ENCODE measurements at regions not wholly inside any gene's neighbourhood (a gene's known extent, or its start where the extent isn't known, plus 50 kb on each side); places are given as distances from the start of the nearest gene placed in this dataset.

DNA sequence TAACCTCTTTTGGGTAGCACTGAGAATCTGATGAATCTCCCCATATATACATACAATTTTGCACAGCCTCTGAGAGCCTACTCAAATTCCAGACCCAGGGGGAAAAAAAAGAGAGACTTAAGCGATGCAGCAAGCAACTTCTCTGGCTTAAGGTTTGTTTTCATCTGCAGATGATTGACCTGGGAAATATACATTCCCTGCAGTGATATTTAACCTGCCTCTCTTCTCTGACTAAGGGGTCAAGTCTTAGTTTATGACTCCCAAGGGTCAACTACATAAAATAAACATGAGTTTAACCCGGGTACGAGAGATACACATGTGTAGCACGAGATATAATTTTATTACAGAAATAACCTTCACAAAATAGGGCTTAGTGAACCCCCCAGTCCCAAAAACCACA, 737.8 kb downstream of the TUSC7 start:
- DNase-seq (ENCODE audit: low read depth), result no peak

DNA sequence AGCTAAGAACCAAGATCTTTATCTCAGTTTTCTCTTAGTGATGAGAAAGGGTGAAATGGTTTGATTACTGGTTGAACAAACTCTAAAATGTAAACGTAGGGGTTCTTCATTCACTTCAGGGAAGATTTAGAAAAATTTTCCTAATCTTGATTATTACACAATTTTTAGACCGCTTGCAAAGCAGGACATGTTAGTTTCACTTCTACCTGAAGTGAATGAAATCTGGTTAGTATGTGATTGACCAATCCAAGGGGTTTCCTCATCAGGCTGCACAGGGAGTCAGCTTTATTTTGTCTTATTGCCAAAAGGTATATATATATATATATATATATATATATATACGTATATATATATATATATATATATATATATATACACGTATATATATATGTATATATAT, 740.4 kb downstream of the TUSC7 start:
- DNase-seq (ENCODE audit: low read depth), result no peak

DNA sequence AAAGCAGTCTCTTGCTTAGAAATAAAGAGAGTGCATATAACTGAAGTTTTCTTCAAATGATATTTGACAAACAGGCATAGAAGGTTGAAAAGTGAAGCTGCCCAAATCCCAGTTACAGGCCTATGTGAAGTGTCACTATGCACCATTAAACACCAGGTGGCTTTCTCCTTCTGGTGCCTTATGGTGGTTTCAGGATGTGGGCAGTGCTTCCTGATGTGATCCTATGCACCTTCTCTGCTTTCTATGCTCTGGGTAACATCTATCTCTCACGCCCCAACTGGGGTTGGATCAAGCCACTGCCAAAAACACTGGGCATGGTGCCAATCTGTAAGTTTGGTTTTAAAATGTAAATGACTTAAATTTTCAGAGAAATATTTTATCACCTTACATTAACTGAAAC, 744.7 kb downstream of the TUSC7 start:
- DNase-seq (ENCODE audit: low read depth), result no peak

DNA sequence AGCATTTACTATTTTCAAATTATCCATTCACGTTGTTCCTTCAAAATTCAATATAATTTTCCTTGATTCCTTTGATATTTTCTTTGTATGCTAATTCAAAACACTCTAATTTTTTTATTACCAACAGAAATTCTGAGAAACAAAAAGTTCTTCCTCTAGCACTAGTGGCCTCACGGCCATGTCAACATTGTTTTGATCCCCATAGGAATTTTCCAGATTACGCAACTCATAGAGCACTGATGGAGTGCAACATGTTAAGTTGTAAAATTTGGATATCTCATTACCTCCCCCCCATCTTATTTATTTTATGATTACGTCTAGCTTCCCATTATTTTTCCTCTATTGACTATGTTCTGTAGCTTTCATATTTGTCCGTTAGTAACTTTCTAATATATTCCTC, 745.3 kb downstream of the TUSC7 start:
- DNase-seq (ENCODE audit: low read depth), result no peak

DNA sequence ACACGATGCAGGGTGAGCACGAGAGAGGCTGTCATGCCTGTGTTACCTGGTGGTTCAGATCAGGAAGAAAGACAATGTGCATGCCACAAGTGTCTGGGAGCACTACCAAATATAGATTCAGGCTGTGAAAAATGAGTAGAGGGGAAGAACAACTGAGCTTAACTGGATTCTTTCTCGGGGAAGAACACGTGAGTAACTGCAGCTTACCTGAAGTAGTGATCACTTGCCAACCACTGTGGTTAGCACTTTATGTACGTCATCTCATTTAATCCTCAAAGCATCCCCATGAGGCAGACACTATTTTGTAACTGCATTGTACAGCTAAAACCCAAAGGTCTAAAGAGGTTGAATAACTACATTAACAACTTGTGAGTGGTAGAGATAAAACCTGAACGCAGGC, 746.2 kb downstream of the TUSC7 start:
- no peak for DNase-seq (ENCODE audit: low read depth)

DNA sequence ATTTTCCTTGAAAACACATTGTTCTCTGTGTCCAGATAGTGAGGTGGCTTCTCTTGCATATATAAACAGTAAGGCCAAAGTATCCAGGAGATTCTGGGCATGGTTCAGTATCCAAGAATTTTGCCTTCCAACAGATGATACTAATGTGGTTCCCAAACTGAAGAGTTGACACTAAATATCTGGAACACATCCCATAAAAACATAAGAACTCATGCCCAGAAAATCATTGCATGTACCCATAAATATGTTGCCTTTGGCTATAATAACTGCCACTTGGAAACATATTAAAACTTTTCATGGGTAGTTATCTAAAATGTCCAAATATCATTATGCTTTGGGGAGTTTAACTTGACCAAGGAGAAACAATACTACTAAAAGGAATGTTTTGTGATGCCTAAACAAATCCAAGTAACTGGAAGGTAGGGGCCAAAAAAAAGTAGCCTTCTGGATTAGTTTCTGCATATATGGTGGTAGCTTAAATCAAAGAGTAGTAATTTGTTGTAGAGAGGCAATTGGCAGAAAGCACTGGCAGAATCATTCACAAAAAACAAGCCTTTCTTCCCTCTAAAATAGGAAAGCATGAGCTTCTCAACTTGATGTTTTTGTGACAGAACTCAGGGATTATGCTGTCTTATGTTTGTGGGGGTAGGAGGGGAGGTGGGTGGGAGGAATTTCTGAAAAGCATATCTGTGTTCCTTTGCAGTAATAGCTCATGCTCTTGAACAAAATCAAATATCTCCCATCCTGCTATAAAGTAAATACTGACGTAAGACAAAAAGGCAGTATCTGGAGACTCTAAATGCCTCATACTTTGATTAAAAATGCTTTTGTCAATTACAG, 753.9 kb downstream of the TUSC7 start:
- DNase-seq (ENCODE audit: low read depth), result no peak

DNA sequence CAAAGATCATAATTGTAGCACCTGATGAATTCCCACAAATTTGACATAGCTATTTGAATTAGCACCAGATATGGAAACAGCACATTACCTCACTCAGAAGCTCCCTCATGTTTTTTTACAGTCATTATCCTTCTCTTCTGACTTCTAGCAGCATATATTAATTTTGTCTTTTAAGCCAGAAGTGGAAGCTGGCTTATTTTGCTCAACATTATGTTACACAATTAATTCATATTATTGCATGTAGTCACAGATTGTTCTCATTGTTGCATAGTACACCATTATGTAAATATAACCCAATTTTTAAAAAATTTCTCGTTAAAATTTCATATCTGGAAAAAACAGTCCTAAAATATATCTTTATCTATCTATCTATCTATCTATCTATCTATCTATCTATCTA, 762.3 kb downstream of the TUSC7 start:
- DNase-seq (ENCODE audit: low read depth), result no peak

DNA sequence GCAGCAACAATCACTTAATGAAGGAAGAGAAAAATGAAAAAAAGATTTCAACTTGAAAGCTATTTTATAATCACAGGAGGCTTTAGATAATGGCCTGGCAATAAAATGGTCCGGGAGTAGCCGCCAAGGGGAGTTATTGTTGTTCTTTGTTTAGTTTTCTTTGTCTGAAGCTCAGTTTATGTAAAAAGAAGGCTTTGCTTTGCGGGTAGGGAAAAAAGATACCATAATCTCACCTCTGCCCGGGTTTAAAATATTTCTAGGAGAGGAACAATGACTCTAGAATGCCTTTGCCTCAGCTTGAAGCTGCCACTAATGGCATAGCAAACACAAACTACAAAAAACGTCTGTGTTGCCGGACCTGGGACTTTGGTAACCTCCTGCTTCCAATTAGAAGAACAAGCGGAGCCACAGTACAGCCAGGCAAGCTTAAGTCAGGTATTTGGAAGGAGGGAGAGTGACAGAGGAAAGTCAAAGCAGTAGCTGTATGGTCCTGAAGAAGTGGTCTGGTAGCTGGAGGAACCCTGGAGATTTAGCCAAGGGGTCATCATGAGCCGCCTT, 764.5 kb downstream of the TUSC7 start:
- DNase-seq (ENCODE audit: low read depth), result no peak

DNA sequence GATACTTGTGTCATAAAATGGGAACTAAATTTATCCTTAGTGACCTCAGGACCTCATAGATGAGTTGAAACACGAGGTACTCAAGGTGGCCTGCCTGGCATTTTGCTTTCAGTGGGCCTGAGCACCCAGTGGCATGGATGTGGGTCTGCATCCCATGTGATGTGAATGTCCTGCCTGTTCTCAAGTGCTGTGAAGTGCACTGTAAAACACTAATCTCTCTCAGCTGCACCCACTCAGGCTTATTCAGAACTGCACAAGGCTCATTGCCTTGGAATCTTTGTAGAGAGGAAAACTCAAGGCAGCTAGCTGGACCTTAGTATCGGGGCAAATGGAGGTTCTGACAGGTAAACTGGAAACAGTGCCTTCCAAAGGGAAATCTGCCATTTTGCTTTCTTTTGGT, 767.0 kb downstream of the TUSC7 start:
- DNase-seq (ENCODE audit: low read depth), result no peak

DNA sequence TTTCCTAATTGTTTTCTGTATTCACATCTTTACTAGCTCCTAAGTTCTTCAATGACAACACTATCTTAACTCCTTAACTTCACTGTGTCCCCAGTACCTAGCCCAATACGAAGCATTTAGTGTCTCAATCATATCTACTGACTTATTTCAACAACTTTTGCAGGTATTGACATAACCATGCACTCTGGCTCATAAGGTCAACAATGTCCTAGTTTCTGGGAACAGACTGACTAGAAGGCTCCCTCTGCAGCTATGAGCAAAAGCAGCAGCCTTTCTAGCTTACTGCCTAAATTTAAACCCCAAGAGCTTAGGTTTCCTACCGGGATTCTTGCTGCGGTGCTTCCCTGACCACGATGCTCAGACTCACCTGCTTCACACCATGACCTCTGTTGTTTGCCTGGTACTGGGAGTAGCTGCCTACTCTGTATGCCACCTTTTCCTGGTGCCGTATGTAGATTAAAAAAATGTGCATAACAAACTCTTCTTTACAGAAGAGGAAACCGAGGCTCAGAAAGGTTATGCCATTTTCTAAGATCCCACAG, 767.7 kb downstream of the TUSC7 start:
- DNase-seq (ENCODE audit: low read depth), result no peak

DNA sequence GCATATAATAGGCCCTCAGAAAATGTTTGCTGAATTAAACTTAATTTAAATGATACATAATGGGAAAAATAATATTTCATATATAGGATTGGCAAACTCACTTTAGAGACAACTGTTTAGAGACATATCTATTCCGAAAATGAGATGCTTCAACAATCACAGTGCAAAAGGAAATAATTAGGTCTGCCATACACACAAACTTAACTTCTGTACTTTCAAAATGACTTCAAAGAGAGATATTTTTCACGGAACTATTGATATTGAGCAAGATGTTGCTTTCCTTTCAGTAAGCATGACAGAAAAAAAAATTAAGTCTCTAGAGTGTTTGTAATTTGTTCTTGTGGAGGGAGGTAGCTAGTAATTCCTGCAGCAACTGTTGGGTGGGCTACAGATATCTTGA, 769.5 kb downstream of the TUSC7 start:
- no peak for DNase-seq (ENCODE audit: low read depth)

DNA sequence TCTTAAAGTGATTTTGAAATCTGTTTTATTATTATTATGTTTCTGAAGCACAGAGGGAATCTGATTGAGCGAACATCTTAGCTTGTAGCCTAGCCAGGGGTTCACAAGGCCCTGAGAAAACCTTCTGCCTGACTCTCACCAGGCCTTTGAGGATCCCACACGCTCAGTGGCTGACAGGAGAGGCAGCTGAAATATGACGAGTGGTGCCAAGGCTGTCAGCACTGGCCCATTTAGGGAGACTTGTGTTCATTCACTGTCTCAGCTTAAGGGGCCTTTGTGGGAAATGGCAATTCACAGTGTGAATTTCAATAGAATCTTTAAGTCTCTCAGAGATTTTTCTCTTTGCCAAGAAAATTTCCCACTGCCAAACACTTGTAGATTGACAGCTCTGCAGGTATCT, 770.9 kb downstream of the TUSC7 start:
- DNase-seq (ENCODE audit: low read depth), result no peak

DNA sequence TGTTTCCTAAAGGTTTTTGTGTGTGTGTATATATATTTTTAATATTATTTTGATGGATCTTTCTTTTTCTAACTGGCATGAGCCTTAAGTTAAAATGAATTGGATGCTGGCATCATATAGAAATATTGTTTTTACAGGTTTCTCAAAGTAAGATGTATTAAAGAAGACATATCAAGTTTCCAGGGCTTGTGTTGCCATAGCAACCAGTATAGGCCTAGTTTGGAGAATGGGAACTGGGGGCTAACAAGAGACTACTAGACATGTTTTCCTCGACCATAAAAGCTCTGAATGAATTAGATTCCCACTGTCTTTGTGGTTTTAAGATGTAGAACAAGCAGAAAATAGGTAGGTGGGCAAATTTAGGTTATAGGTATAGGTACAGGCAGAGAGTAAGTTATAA, 771.4 kb downstream of the TUSC7 start:
- no peak for DNase-seq (ENCODE audit: low read depth)

DNA sequence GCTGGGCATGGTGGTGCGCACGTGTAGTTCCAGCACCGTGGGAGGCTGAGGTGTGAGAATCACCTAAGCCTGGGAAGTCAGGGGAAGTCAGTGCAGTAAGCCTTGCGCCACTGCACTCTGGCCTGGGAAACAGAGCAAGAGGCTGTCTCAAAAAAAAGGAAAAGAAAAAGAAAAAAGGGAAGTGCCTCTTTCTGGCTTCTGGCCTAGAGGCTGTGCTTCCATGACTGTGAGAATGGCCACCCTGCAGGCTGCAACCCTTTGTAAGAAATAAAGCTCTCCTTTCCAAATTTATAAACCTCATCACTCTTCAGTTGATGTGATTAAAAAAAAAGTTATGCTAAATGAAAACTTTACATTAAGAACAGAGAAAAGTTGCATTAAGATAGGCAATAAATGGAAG, 774.3 kb downstream of the TUSC7 start:
- no peak for DNase-seq (ENCODE audit: low read depth)

DNA sequence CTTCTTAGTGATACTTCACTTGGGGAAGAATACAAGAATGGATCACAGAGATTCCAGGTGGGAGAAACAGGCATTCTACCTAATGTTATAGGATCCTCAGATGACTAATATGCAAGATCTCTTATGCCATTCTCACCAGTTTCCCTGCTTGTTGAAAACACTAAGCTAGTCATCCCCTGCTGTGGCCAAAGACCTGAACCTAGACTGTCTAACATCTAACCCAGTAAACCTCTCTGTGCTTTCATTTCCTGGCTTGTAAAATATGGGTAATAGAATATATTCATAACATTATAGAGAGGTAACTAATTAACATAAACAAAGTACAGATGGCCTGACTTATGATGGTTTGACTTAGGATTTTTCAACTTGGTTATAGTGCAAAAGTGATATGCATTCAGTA, 776.3 kb downstream of the TUSC7 start:
- DNase-seq (ENCODE audit: low read depth), result no peak

DNA sequence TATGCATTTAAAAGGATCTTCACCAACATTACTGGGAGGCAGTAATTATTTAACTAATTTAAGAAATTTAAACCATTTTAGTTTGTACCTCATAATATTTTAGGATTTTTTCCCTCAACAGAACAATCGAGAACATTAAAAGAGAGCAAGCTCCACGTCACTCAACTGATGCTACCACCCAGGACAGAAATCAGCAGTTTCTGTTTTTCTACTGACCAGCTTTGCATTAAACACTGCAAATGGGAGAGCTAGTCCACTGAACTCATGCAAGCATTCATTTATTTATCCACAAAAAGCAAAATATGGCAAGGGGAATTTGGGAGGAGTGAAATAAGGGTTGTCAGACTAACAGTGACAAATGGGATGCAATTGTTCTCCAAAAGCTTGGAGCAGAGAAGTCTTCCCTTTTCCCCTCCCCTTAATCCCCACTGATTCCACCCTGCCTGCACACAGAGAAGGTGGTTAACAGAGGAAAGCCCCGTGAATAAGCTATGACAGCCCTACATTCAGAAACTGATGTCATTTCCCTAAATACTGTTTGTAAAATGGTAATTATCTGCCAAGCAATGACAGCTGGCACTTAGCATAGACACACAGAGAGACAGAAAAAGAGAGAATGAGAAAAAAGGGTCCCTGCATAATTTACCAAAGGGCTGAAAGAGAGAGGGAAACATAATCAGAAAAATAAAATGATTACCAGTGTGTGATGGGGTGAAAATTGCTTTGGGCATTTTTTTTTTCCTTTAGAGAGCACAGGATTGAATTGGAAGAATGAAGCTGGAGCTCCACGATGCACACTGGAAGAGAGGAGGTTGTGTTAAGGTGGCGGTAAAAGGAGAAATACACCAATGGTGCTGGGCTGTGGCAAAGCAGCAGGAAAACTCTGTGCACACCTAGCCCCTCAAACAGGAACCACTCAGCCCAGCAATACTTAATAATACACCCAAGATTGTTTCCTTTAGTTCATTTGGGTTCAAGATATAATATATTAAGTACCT, 777.4 kb downstream of the TUSC7 start:
- DNase-seq (ENCODE audit: low read depth), result peak; percentile 1

DNA sequence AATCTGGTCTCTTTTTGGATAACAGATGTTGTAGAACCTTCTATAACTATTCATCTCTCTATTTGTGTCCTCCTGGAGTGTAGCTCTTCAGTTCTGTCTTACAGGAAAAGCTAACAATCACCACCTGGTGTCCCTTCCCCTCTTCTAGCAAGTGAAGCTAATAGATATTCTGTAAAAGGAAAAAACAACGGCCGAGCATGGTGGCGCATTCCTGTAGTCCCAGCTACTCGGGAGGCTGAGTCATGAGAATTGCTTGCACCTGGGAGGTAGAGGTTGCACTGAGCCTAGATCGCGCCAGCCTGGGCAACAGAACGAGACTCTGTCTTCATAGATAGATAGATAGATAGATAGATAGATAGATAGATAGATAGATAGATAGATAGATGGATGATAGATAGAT, 779.4 kb downstream of the TUSC7 start:
- no peak for DNase-seq (ENCODE audit: low read depth)

DNA sequence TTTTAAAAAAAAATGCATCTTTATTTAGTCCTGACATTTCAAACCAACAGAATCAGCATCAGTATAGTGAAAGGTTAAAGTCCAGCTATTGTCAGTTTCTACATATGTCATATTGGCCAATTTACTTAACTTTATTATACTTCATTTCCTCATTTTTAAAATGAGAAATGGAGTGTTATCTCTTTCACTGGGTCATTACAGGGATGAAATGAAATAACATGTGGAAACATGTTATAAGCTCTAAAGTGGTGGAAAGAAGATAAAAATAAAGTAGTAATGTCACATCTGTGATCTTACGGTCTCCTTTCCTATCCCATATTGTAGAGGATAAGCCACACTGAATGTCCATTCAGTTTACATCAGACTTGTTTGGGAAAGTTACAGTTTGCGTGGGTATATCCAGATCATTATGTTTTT, 780.1 kb downstream of the TUSC7 start:
- no peak for DNase-seq (ENCODE audit: low read depth)

DNA sequence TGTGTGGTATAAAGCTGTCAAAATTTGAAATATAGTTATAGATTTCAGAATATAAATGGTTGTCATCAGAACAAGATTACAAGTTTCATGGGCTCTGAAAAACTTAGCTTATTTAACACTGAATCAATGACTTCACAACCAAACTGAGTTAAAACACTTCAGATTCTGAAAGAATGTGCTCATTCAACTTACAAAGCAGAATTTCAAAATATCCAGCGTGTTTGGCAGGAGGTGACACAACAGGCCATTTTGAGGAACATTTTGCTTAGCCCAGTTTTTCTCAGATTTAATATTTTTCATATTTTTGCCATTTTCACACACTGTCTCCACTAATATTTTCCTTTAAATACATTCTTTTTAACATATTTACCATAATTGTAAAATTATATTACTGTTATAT, 781.1 kb downstream of the TUSC7 start:
- no peak for DNase-seq (ENCODE audit: low read depth)

DNA sequence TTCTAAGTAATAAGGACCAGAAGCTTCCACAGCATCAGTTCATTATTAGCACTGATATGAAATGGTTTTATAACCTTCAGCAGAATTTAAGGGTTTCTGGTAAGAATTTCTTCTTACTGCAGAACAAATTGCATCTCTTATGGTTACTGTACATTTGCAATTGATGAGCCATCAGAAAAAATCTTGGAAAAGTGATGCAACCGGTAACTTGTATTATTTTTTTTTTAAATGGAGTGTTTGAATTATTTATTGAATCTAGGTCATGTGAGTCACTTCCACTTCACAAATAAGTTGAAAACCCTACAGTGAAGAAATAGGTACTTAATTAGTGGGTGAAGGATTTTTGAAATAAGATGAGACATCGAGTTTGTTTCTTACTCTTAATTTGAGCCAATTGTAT, 786.0 kb downstream of the TUSC7 start:
- no peak for DNase-seq (ENCODE audit: low read depth)

DNA sequence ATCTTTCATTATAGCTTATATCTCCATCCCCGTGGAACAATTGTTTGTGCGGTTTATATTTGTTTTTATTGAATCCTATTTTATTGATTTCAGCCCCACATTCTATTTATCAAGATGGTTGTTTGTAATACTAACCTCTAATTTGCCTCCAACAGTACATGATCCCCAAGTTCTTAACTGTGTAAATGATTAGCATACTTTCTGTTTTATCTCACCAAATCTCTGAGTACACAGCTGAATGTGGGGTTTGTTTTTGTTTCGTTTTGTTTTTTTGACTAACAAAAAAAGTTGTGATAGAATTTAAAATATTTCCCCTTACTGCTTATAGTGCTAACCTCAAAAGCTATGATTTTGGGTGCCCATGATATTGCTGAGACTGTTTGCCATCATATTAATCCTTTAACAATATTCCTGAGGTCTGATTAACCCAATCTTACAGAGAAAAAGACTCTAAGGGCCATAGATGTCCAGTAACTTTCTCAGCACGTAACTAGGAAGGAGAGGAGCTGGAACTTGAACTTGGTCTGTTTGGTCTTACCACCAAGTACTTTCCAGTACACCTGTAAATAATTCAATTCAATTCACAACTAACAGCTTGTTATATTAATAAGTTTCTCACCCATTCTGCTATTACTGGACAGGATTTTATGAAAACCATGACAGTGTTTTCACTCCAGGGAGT, 789.8 kb downstream of the TUSC7 start:
- no peak for DNase-seq (ENCODE audit: low read depth)

Data from myocyte (in vitro differentiated cells).